ENCODE measurements at regions not wholly inside any gene's neighbourhood (a gene's known extent, or its start where the extent isn't known, plus 50 kb on each side); places are given as distances from the start of the nearest gene placed in this dataset.
A peak's percentile ranks its signal among the peaks of the same experiment; 100 is the strongest.

DNA sequence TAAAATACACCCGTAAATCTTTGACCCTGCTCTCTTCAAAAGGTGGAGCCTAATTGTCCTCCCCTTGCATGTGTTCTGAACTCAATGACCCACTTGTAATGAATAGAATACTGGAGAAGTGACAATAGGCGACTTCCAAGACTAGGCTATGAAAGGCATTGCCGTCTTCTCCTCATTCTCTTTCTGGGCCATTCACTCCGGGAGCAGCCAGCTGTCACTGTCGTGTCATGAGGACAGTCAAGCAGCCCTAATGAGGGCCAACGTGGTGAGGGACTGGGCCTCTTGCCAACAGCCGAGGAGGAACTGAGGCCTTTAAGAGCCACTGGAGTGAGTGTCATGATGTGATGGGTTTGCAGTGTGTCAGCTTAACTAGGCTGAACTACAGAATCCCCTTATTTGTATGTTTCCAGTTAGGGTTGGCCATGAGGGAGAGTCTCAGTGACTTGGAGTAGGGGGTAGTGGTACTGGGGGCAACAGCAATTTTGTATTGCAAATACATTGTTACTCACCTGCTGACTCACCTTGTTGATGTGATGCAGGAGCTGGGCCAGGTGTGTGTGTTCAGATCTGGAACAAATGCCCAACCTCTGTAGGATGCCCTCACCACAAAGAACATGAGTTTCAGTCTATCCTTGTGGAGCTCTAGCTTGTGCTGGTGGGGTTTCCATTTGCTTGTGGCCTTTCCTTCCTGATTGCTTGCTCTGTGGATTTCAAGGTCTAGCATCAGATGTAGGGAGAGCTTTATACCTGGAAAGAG, 188.5 kb upstream of the PROK2 start:
- ATAC-seq, result no peak
- in situ Hi-C loops (cut with MboI; ENCODE audit: low sequenced_read_pairs in 4 of 4) (loop anchor here in 2 of 4 donors (25.0 kb wide), 2 partner anchors 839 to 1114 kb away; no protein-coding TSS in a partner anchor), intact Hi-C loops (cut with DNase I; ENCODE audit: low total_unique reads) (no loop called here)

GRCh38 chr3:71972031-71972430, 187.1 kb upstream of the PROK2 start:
- H3K9me3 ChIP-seq, result no peaks in the 10 kb centered on the region
- ATAC-seq (no peak), DNase-seq (no peak)
- H3K27me3 ChIP-seq, result peaks cover 0 to 5% (median 3%) of the 10 kb centered on the region in 3 donors
- no peaks in the 10 kb centered on the region for H3K4me1 ChIP-seq
- in situ Hi-C loops (cut with MboI; ENCODE audit: low sequenced_read_pairs in 4 of 4), result loop anchor here in 2 of 4 donors (25.0 kb wide), 2 partner anchors 840 to 1115 kb away; no protein-coding TSS in a partner anchor
- no peaks in the 10 kb centered on the region for H3K36me3 ChIP-seq
- TF ChIP-seq, protein P1, sequence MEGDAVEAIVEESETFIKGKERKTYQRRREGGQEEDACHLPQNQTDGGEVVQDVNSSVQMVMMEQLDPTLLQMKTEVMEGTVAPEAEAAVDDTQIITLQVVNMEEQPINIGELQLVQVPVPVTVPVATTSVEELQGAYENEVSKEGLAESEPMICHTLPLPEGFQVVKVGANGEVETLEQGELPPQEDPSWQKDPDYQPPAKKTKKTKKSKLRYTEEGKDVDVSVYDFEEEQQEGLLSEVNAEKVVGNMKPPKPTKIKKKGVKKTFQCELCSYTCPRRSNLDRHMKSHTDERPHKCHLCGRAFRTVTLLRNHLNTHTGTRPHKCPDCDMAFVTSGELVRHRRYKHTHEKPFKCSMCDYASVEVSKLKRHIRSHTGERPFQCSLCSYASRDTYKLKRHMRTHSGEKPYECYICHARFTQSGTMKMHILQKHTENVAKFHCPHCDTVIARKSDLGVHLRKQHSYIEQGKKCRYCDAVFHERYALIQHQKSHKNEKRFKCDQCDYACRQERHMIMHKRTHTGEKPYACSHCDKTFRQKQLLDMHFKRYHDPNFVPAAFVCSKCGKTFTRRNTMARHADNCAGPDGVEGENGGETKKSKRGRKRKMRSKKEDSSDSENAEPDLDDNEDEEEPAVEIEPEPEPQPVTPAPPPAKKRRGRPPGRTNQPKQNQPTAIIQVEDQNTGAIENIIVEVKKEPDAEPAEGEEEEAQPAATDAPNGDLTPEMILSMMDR (IDR thresholded peaks at IDR 0.05 in 4 of 5, conservative IDR thresholded peaks at IDR 0.05 in 1 of 5), result no peak
- TF ChIP-seq POLR2A (IDR thresholded peaks at IDR 0.05), result no peak
- intact Hi-C loops (cut with DNase I; ENCODE audit: low total_unique reads), result no loop called here
- H3K4me3 ChIP-seq, result no peak overlapping the region
- H3K27ac ChIP-seq, result no peak overlapping the region

More for the DNA sequence above, 188.5 kb upstream of the PROK2 start:
- peaks cover 0 to 5% (median 3%) of the 10 kb centered on the region in 3 donors for H3K27me3 ChIP-seq
- peak in 1 of 2 donors; percentile 18 for DNase-seq
- no peak overlapping the region for H3K27ac ChIP-seq
- H3K4me3 ChIP-seq, result no peak overlapping the region
- H3K9me3 ChIP-seq, result no peaks in the 10 kb centered on the region
- H3K4me1 ChIP-seq, result no peaks in the 10 kb centered on the region
- no peaks in the 10 kb centered on the region for H3K36me3 ChIP-seq
- no peak for TF ChIP-seq POLR2A (IDR thresholded peaks at IDR 0.05)
- TF ChIP-seq, protein P1 (IDR thresholded peaks at IDR 0.05 in 4 of 5, conservative IDR thresholded peaks at IDR 0.05 in 1 of 5), result no peak

- intact Hi-C loops (cut with DNase I; ENCODE audit: low total_unique reads), result no loop called here
- H3K4me1 ChIP-seq, result no peaks in the 10 kb centered on the region
- H3K4me3 ChIP-seq, result no peak overlapping the region
- H3K9me3 ChIP-seq, result no peaks in the 10 kb centered on the region
- in situ Hi-C loops (cut with MboI; ENCODE audit: low sequenced_read_pairs in 4 of 4), result loop anchor here in 3 of 4 donors (10.0 to 25.0 kb wide), 3 partner anchors 844 to 1119 kb away; no protein-coding TSS in a partner anchor
- H3K27ac ChIP-seq, result no peak overlapping the region
- ATAC-seq (no peak), DNase-seq (no peak)
- TF ChIP-seq, protein P1 (IDR thresholded peaks at IDR 0.05 in 4 of 5, conservative IDR thresholded peaks at IDR 0.05 in 1 of 5), result no peak
- no peak for TF ChIP-seq POLR2A (IDR thresholded peaks at IDR 0.05)
- H3K36me3 ChIP-seq, result no peaks in the 10 kb centered on the region
- H3K27me3 ChIP-seq, result peaks cover 0 to 3% (median 0%) of the 10 kb centered on the region in 3 donors
These were observed 183.6 kb upstream of the PROK2 start for GRCh38 chr3:71968544-71968943.

- no peak for DNase-seq
- intact Hi-C loops (cut with DNase I; ENCODE audit: low total_unique reads), result no loop called here
- no peak overlapping the region for H3K27ac ChIP-seq
- H3K4me1 ChIP-seq, result no peaks in the 10 kb centered on the region
- peaks cover 0 to 3% (median 0%) of the 10 kb centered on the region in 3 donors for H3K27me3 ChIP-seq
- ATAC-seq, result no peak
- H3K9me3 ChIP-seq, result no peaks in the 10 kb centered on the region
- TF ChIP-seq, protein P1 (IDR thresholded peaks at IDR 0.05 in 4 of 5, conservative IDR thresholded peaks at IDR 0.05 in 1 of 5), result no peak
- TF ChIP-seq POLR2A (IDR thresholded peaks at IDR 0.05), result no peak
- no peak overlapping the region for H3K4me3 ChIP-seq
- in situ Hi-C loops (cut with MboI; ENCODE audit: low sequenced_read_pairs in 4 of 4), result loop anchor here in 3 of 4 donors (10.0 to 25.0 kb wide), 3 partner anchors 846 to 1121 kb away; no protein-coding TSS in a partner anchor
- no peaks in the 10 kb centered on the region for H3K36me3 ChIP-seq
These were observed 181.2 kb upstream of the PROK2 start for GRCh38 chr3:71966185-71966584.

Measured in gastrocnemius medialis (tissue), 4 donors.